Islet of Langerhans (tissue), 1 donor: ENCODE measurements at regions not wholly inside any gene's neighbourhood (a gene's known extent, or its start where the extent isn't known, plus 50 kb on each side); places are given as distances from the start of the nearest gene placed in this dataset.

Source experiments
- FAIRE-seq: peaks from one replicate; lab custom pipeline; 2011; peaks lifted over from hg19 to GRCh38; lab: Jason Lieb, UNC

DNA sequence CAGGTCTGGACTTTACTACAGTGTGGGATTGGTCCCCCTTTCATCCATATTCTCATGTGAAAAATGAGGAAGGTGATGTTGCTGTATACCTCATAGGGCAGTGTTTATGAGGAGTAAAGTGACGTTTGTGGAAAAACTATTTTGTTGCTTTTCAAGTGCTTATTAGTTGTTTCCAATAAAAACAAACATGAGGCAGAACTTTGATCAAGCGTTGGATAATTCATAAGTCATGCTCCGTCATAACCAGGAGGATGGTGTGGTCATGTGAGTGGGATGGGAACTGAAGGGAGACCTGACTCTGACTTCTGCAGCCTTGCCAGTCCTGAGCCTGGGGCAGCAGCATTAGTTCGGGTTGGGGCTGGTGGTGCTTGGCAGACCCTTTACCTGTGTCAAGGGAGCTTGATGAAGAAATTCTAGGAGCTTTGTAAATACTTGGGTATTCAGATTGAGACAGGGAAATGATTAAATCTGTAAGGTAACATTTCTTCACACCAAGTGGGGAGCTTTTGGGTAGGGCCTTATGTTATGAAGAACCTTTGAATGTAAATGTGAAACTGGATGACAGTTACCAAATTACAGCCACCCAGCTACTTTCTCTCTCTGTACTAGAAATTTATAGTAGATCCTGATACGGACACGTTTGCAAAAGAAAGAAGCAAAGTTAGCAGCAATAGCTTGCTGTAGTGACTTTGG is 462.4 kb upstream of the RGS6 start:
- FAIRE-seq = no peak

DNA sequence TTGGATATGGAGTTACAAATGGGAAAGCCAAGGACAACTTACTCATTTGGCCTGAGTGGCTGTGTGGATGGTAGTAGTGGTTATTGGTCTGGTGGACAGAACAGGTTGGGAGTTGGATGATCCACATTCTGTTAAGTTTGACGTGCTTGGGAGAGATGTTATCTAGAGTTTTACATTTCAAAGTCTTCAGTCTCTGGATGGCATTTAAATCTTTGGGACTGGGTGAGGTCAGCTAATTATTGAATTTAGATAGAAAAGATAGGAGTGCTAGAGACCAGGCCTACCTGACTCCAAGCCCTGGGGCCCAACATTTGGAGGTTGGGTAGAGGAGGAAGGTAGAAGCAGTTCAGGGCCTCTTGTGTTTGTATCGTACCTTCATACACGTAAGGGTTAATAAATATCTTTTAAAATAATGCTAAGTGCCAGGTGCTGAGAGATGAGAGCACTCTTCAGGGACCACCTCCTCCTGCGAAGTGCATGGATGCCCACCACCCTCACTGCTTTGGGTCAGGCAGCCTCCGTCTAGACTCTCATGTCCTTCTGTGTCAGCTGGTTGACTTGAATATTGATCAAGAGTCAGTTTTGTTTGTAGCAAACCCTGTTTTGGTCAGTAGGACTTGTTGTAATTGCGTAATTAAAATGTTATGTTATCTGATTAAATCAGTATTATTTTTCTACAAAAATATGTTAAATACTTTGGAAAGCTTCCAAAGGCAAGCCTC is 460.4 kb upstream of the RGS6 start:
- FAIRE-seq = no peak

DNA sequence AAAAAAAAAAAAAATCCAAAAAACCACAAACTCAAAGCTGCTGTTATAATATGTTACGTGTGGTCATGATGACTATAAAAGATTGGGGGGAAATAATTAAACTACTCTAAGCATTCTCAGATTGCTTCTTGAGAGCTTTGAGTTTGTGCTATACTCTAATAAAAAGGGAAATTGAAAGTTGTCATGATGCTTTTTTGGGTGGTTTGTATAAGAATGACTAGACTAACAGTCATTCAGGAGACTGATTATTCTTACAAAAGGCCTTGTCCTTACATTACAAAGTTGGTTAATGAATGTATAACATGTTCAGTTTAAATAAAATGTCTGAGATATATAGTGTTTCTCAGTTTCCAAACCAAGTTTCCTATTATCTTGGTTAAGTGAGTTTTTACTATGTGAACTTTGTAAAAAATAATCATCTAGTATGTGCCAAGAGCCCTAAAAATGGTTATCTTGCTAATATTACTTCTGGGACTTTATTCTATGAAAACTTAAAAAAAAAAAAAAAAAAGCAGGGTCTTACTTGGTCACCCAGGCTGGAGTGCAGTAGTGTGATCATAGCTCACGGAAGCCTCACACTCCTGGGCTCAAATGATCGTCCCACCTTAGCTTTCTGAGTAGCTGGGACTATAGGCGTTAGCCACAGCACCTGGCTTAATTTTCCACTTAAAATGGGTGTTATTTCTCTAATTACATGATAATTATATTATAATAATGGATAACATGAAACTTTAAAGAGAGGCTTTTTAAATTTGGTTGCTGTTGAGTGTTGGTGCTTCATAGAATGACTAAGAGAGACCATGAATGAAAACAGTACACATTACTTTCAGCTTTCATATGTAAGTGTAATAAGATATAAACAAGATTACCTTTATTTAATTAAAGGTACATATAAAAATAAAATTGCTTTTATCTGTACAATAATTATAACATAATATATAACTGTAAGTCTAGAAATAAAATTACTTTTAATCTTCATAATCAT is 459.6 kb upstream of the RGS6 start:
- no peak for FAIRE-seq

DNA sequence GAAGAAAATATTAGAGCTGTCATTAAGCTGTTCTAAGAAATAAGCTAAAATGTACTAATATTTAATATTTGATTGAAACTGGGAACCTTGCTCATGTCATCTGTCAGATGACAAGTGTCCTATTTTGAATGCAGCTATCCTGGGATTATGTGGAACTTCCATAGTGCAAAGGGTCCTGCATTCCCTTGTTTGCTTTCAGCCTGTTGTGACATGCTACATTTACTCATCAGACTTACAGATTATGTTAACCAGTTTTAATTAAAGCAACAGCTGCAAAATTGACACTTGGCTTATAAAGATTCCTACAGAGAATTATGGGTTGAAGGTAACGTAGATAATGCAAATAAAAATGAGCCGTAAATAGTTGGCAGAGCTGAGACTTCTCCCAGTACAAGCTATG is 458.4 kb upstream of the RGS6 start:
- FAIRE-seq = no peak

DNA sequence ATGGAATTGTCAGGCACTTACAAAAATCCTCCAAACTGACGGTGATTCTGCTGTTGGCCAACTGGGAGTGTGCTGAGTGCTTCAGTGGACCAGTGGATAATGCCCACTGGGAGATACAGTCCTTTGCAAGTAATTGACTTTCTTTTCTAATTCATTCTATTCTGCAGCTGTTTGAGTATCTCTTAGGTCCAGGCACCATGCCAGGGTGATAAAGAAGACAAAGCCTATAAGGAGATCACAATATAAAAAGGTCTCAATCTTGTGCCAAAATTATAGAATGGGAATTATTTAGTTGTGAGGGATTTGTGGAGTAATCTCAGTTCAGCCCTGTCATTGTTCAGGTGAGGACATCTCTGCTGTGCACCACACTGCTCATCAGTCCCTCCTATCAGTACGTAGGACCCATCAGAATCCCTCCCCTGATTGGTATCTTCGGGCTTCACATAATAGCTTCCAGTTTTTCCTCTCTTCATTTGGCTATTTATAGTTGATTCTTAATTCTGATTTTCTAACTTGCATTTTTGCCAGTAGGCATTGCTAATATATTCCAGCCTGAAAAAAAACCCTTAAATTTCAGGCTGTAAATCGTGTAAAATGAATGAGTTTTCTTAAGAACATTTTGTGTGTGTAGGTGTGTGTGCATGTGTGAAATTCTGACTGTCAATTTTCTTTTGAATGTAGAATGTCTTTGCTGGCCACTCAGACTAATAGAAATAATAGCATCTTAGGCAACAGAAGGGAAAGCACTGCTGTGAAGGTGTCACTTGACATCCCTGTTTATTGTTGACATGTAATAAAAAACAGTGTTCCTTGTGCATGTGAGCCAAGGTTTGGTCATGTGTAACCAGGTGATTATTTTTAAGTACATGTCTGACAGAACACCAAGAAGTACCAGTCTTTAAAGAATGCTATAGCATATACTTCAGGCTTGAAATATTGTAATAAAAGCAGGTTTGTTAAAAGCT is 457.6 kb upstream of the RGS6 start:
- FAIRE-seq = no peak

DNA sequence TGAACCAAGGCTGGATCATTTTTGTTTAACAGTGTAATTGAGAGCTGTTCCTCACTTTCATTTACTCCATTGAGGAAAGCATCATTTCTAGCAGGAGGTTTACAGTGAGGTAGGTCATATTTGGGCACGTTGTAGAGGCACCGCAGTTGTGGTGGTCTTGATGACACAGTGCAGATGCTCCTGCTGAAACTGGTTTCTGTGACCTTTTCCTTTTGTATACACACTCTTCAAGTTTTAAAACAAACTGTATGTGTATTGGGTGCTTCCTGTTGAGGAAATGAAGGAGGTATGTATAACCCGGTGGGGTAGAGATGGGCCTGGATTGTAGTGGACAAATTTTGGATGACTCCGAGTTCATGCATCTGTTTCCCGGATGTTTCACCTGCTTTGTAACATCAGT is 456.3 kb upstream of the RGS6 start:
- FAIRE-seq = no peak

DNA sequence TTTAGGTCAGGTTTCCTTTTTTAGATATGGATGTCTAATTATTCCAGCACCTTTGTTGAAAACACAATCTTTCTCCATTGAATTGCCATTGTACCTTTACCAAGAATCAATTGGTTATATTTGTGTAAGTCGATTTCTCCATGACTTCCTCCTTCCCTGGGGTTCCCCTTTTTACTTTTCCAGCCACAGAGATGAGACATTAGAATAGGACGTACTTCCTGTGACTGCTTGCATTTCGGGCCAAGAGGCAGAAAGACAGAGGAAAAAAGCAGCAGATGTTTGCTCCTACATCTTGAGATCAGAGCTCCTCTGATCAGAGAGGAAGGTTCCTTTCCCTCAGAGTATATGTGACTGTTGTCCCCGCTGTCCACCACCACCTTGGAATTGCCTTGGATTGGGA is 453.7 kb upstream of the RGS6 start:
- no peak for FAIRE-seq

DNA sequence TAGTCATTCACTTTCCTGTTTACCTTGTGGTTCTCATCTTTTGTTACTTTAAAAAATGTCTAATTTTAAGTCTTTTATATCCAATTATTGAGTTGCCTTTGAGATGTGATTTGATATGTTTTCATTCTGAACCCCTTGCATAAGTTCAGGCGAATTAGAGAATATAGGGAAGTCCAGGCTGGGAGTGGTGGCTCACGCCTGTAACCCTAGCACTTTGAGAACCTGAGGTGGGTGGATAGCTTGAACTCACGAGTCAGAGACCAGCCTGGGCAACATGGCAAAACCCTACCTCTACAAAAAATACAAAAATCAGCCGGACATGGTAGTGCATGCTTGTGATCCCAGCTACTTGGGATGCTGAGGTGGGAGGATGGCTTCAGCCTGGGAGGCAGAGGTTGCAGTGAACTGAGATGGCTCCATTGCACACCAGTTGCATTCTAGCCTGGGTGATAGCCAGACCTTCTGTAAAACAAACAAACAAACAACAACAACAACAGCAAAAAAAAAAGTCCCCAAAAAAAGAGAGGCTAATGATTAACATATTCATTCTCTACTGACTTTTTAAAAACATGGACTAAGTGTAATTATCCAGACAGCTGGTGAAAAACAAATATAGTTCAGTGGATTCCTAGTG is 451.1 kb upstream of the RGS6 start:
- FAIRE-seq = no peak

DNA sequence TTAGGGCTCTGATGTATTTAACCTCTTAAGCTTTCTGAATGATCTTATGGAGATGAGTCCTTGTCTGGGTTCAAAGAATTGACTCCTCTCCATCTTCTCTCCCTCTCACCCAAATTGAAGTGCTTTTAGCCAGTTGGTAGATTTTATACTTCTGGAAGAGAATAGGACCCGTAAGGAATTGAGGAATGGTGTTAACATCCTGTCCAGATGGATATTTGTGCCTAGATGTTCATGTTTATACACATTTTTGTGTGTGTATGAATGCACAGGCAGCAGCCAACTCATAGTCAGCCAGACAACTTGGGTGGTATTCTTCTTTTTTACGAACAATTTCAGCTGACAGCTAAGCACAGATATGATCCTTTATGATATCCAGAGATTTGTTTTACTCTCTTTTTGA is 449.6 kb upstream of the RGS6 start:
- FAIRE-seq = no peak

DNA sequence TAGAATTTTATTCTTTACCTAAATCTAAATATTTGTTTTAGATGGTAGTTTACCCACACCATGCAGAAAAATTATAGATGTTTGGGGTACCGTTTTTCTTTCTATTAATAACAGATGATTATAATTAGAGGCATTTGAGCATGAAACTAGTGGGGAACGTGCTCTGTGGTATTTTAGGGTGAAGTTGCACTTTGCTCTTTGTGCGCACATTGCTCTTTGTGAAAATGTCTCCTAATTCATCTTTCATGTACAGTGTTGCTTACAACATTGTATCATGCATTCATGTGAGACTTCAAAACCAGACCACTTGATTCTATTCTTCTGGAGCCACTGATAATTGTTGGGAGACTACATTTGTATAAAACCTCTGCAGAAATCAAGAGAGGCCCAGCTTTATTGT is 449.1 kb upstream of the RGS6 start:
- no peak for FAIRE-seq

DNA sequence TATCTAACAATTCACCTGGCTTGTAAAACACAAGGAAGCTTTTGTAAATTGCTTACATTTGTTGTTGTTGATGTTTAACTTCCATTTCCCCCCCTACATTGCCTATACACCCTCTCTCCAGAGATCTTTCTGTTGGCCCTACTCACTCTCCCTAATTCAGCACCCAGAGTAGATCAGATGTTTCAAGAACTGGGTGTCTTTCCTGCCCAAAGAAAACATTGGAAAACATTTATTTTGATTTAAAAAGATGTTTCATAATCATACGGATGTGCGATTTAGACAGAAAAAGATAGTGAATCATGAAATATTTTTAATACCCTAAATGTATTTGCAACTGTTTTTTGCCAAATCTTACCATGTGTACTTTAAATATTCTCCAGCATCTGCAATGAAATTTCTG is 446.4 kb upstream of the RGS6 start:
- FAIRE-seq = no peak

DNA sequence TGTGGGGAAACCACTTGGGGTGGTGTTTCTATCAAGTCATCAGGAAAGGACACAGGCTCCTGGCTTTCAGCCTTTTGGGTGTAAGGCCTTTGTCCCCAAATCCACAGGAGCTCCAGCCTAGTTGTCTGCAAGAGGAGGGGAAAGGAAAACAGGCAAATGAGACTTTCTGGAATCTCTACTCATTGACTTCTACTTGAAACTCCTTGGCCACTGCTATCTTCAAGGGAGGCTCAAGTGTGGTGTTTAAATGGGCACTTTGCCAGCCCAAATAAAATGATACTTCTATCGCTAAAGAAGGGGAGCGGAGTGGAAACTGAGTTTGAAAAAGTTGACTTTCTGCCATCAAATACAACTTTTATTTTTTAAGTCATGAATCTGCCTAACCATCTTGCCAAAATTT is 445.9 kb upstream of the RGS6 start:
- no peak for FAIRE-seq

DNA sequence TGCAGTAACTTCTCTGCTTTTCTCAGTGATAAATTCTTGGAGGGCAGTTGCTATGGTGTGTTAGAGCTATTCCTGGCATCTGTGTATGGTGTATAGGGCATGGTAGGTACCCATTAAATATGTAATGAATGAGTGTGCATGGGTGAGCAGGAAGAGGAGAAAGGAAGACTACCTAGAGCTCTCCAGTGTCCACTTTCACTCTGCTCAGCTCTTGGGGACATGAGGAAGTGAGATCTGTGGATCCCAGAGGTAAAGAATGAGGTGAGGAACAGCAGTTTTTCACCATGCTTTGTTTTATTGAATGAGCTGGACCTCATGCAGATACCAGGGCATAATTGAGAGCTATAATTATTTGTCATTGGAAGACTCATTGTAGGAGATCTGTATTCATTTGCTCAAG is 444.8 kb upstream of the RGS6 start:
- FAIRE-seq = no peak

DNA sequence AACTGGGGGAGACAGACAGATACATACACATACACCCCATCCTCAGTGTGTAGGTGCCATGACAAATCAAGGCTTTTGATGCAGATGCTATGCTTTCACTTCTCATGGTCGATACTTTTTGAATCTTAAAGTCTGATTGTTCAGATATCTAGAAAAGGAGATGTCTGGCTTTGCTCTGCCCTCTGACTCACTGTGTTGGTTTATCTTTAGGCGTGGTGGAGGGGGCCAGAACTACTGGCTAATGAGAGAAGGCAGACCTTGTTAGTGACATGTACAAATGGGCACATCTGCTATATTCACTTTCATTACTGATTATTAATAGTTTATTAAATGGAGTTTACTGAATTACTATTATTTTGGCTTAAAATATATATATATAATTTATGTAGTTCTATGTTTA is 444.3 kb upstream of the RGS6 start:
- FAIRE-seq = no peak

DNA sequence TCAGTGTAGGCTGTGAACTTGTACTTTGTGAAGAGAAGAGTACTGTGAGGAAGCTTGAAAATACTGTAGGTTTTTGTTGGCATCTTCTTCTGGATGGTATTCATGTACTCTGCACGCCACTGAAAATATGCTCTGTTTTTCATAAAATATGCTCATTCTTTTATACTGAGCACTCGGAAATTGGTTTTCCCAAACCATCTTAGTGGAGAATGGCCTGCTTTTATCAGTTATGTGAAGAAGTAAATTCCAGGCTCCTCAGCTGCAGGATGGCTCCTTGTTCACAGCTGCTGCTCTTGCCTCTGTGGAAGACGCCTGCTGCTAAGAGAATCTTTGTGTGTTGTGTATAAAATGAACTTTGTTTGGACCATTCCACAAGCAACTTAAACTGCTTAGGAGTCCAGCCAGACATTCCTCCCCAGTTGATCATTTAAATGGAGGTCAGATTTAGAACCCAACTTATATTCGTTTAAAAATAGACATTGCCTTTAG is 443.5 kb upstream of the RGS6 start:
- FAIRE-seq = no peak

DNA sequence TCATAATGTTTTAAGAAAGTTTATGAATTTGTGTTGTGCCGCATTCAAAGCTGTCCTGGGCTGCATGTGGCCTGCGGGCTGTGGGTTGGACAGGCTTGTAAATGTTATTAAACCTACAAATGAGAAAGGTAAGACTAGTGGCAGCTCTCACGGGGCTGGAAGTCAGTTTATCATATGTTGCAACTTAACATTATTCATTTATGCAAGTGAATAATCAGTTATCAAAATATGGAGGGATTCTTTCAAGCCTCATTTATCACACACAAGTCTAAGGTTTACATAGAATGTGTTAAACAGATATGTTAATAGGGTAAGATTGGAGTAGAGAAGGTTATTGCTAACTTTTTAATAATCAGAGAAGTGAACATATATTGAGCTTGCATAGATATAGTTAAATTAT is 442.5 kb upstream of the RGS6 start:
- FAIRE-seq = no peak

DNA sequence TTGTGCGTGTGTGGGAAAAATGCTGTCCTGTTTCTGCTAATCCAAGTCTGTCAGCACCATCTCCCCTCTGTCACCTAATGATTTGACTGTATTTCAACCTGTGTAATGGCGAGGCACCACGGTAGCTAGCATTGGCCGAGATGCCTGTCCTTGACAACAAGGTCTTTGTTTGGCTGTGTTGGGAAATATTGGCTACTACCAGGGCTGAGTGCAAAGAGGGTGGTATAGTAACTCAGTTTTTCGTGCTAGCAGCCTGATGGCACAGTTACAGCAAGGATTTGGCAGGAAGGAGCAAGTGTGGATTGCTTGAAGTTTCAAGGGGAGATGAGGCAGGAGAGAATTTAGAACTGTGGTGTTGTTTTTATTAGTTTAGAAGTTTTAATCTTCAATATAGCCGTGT is 440.3 kb upstream of the RGS6 start:
- FAIRE-seq = no peak

DNA sequence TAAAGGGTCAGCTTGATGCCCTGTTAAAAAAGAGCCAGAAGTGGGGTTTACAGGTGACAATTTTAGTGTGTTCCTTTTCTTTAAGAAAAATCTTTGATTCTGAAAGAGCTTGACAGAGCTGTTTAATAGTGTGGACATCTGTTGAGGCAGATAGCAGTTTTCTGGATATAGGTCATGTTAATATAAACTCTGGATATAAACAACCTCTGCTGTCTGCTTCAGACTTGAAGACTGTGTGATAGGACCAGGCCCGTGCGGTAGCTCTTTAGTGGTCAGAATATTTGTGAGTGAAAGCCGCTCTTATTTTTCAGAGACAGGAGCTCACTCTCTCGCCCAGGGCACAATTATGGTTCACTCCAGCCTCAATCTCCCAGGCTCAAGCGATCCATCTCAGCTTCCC is 439.9 kb upstream of the RGS6 start:
- no peak for FAIRE-seq

DNA sequence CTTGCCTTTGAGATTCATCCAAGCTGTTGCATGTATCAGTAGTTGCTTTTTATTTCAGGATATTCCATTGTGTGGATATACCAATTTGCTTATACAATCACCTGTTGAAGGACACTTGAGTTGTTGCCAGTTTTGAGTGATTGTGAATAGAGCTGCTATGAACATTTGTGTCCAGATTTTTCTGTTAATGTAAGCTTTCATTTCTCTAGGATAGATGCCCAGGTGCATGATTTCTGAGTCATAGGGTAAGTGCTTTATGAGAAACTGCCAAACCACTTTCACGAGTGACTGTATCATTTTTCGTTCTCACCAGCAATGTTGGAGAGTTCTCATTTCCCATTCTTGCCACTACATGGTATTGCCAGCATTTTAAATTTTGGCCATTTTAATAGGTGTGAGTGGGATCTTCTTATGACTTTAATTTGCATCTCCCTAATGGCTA is 434.6 kb upstream of the RGS6 start:
- no peak for FAIRE-seq

DNA sequence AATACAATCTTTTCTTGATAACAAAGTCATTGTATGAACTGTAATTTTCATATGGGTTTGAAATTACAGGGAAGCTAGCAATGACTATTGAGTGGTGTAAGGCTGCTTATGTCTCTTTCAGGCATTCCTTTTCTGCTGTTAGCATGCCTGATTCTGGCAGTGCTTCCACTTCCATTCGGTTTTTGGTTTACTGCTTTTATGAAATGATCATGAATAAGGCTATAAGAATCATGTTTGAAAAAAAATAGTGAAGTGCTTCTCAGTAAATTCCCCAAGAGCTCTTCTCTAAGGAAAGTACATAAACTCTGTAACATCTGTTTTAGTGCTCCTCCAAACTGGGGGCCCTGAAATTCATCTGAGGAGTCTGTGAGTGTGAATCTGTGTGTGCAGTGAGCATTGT is 434.0 kb upstream of the RGS6 start:
- FAIRE-seq = no peak

DNA sequence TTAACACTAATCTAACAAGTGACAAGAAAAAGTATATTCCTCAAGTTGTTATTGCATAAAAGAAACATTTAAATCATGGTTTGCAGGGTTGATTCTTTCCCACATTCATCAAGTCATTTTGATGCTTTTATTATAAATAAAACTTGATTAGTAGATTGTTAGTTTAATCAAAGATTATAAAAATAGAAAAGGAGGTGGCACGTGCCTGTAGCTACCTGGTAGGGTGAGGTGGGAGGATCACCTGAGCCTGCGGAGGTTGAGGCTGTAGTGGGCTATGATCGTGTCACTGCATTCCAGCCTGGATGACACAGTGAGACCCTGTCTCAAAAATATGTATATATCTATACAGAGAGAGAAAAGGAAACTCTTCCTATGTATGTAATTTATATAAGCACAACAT is 433.2 kb upstream of the RGS6 start:
- no peak for FAIRE-seq
